HG02759 (cell line): ENCODE measurements at regions not wholly inside any gene's neighbourhood (a gene's known extent, or its start where the extent isn't known, plus 50 kb on each side); places are given as distances from the start of the nearest gene placed in this dataset.
"Not testable (repeated sequence)": the region's sequence is repeated elsewhere in the genome, so short reads cannot be mapped to it uniquely, and the experiment has no call there.

Source experiments
- ATAC-seq: cut with Tn5 transposase; IDR thresholded peaks from one replicate; pipeline ENCODE4 v1.9.1; 2021; ENCODE audit warnings: mild to moderate bottlenecking, moderate library complexity; ENCODE audit not compliant: unreplicated experiment

DNA sequence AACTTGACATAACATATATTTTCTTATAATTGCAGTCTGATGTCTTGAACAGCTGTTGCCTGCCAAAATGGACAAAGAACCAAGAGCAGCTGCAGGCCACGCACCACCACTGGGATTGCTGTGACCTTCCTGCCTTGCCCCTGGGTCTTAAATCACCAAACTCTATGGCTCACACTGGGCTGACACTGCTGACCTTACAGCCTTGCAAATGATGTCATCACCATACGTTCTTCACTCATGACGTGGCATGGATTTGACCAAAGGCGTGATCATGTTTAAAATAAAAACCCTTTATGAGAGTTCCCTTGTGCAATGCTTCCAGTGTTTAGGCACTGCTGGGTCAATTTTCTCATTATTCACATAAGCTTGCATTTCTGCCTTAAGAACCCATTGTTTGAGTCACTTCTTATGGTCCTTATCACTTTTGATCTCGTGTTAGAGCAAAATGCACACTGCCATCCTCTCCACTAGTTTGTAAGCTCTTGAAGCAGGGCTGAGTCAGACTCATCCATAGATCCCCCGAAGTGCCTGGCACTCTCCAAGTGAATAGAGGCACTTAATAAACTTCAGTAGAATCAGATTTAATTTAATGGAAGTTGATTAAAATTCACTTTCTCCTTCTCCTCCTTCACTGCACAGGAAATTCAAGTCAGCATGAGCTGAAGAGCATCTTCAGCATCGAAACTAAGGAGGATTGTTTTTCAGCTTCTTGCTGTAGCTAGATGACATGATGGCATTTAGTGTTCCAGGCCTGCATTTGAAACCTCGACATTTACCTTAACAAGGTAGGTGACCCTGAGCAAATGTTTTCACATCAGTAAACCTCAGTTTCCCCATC, 132.4 kb upstream of the PZP start:
- no peak for ATAC-seq

DNA sequence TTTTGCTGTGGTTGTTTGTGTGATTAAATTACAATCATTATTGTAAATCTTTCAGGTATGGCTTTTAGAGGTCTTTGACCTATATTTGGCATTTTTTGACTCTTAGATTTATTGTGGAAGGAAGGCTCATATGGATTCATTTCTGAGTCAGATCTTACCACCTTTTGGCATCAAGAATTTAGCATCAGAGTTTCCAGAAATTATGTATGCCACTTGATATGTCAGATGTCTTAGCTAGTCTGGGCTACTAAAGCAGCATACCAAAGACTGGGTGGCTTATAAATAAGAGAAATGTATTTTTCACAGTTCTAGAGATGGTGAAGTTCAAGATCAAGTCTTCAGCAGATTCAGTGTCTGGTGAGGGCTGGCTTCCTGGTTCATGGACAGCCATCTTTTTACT, 129.5 kb upstream of the PZP start:
- ATAC-seq: no peak

DNA sequence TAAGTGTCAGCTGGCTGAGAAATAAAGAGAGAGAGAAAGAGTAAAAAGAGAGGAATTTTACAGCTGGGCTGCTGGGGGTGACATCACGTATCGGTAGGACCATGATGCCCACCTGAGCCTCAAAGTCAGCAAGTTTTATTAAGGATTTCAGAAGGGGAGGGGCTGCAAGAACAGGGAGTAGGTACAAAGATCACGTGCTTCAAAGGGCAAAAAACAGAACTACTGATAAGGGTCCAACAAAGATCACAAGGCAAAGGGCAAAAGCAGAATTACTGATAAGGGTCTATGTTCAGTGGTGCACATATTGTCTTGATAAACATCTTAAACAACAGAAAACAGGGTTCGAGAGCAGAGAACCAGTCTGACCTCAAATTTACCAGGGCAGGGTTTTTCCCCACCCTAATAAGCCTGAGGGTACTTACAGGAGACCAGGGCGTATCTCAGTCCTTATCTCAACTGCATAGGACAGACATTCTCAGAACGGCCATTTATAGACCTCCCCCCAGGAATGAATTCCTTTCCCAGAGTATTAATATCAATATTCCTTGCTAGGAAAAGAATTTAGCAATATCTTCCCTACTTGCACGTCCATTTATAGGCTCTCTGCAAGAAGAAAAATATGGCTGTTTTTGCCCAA, 128.3 kb upstream of the PZP start:
- ATAC-seq: not testable (repeated sequence)

DNA sequence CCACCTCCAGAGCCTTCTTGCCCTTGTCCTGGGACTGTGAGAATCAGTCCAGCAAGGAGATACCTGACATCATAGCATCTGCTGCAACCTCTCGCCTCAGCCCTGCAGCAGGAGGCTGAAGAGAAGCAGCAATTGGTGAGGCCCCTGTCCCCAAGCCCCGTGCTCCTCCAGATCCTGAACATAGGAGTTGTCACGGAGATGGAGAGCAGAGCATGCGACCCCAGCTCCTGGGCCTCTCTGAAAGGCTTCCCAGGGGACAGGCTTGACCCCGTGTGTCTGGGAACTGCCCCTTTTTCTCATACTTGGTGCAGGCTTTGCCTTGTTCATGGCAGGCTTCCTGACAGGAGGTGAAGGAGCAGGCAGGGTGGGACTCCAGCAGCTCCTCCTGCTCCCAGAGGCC, 127.7 kb upstream of the PZP start:
- ATAC-seq: no peak

DNA sequence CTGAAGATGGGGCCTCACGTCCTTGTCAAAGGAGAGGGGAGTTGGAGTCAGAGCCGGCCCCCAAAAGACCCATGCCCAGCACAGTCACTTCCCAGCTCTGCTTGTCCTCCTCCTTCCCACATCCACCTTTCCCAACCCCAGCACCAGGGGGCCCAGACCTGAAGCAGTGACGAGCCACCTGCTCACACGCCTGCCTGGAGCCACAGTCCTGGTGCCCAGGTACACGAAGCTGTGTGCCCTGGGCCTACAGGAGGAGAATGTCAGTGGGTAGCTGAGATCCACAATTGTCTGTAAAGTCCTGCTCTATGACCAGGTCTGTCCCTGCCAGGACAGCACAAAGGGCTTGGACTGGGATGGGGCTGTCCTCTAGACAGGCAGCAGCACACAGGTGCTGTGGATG, 126.8 kb upstream of the PZP start:
- ATAC-seq: no peak

DNA sequence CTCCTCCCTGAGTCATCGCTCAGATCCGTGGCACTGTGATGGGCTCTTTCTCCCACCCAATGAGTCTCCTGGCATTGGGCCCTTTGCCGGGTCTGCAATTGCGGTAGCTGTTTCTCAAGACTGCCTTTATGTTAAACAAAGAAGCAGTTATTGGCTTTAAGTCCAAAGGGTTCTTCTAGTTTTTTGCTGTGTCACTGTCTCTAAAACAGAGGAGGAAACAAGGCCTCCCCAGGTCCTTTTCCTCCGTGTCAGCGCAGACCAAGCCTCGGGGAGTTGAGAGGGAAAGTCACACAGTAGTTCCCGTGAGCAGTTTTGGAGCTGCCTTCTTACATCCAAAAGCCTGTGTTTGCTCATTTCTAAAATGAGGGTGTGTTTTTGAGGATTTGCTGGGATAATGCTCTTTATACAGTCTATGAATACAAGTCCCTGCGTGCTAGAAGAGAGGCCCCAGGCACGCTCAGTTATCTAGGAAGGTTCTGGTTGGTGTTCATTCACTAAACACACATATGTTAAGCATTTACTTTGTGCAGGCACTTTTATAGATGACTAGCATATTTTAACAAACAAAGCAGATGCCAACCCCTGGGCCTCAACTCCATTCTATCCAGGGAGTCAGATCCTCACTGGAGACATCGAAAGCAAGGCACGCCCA, 126.0 kb upstream of the PZP start:
- no peak for ATAC-seq

DNA sequence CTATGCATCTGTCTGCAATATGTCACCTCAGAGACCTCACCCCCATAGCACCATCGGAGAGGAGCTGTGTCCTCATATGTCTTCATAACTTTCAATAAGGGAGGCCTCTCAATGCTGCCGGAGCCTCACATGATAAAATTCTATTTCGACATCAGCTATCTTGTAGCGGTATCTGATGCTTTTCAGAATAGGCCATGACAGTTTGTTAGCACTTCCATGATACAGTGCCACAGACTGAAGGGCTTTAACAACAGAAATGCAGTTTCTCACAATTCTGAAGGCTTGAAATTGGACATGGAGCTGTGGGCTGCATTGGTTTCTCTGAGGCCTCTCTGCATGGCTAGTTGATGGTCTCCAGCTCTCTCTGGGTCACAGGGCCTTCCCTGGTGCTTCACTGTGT, 125.0 kb upstream of the PZP start:
- ATAC-seq: no peak

DNA sequence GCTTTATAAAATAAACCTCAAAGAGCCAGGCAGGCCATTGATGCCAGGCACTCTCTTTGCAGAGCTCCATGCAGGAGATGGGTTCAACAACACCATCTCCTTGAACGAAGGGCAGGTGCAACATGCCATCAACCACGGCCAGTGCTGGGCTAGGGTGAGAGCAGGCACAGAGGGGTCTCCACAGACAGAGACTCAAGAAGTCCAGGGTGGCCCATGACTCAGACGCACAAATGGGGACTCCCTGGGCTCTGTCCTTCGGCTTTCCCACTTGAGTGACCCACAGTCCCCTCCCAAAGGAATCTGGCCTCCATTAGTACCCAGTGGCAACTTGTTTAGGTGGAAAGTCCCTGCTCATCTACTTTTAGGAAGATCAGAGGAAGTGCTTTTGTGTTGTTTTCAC, 124.4 kb upstream of the PZP start:
- no peak for ATAC-seq

DNA sequence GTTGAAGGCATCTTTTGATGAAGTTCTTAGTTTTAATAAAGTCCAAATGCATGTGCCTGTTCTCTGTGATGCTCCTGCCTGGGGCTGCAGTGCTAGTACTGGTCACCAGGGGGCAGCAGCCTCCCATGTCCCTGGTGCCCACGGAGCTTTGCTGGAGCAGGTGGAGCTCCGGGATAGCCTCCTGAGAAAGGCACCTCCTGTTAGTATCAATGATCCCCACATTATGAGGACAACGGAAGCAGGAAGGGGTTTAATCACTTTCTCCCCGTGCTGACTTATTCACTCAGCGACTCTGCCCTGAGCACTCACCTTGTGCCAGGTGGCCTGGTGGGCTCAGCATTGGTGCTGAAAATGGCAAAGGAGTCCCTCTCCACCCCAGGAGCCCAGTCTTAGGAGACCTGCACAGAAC, 123.0 kb upstream of the PZP start:
- ATAC-seq: peak; percentile 53

DNA sequence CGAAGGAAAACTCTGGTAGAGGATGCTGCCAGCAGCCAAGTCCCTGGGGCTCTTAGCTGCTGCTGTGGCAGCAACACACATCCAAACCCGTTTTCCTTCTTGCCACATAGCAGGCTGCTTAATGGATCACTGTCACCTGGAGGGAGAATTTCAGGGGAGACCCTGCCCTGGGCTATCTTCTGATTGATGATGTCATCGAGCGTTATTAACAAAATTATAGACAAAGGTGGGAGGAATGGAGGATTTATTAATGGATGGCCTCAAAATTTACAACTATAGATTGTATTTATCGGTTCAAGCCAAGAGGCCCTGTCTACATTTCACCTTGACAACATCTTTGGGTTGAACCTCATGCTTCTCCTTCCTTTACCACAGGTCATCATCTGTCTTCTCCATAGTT, 120.8 kb upstream of the PZP start:
- no peak for ATAC-seq

DNA sequence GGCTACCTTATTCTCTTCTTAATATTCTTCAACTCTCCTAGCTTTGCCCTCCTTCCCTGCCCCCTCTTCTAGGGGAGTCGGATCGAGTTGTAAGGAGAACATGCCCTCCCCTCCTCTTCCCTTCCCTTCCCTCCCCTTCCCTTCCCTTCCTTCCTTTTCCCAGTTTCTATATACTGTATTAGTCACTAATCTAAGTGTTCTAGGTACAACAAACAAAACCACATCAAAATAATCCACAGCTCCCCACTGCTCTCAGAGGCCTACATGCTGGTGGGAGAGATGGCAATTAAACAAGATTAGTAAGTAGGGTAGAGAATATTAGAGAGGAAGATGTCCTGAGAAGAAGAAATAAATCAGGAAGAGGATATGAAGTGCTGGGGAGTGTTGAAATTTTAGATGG, 119.9 kb upstream of the PZP start:
- no peak for ATAC-seq

DNA sequence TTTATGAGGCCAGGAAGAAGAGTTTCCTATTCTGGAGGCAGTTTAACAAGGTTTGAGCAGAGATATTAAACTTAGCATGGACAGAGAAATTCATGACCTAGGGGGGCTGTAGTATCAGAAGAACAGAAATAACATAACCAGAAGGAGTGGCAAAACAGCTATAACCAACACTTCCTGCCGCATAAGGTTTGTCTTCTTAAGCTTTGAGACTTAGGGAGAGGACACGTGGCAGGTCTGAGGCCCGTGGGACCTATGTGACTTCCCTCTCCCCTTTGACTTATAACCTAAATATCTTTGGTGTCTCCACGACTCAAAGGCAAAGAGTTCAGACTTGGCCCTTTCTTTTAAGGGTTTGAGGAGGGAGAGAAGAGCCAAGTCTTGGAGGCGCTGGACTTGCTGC, 119.1 kb upstream of the PZP start:
- no peak for ATAC-seq

DNA sequence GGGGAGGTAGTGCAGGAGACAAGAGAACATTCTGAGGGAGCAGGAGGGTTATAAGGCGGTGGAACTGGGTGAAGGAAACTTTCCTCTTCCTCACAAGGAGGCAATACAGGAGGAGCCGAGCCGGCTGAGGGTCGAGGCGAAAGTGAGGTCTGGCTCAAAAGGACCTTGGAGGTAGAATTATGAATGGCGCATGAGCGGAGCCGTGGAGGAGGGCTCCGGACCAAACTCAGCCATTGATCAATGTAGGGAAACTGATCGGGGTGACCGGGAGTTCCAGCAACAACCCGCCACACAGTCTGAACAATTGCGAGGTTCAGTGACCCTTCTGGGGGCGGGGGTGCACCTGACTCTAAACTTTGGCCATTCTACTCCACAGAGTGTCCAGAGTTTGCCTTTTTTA, 118.7 kb upstream of the PZP start:
- ATAC-seq: not testable (repeated sequence)

DNA sequence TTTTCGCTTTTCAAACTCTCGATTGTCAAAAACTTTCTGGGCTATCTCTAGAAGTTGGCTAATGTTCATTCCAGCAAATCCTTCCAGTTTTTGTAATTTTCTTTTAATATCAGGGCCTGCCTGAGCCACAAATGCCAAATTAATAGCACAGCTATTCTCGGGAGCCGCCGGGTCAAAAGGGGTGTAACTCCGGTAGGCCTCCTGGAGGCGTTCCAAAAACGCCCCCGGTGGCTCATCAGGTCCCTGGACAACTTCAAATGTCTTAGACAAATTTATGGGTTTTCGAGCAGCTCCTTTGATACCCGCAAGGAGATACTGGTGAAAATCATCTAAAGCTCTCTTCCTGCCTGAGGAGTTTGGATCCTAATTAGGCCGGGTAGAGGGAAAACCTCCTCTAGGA, 117.9 kb upstream of the PZP start:
- ATAC-seq: no peak

DNA sequence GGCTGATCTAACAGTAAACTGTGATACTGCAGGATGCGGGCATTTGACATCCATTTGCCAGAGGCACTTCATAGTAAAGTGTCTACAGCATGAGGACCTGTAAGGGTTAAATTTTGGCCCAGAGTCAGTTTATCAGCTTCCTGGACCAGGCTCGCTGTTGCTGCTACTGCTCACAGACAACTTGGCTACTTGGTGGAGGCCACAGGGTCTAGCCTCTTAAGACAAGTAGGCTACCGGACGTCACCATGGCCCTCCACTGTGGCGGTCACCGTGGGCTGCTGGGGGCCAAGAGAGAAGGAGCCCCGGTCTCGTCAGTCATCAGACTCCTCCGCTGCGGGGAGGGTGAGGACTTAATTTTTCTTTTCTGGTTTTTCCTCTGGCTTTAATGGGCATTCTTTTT, 117.3 kb upstream of the PZP start:
- no peak for ATAC-seq

DNA sequence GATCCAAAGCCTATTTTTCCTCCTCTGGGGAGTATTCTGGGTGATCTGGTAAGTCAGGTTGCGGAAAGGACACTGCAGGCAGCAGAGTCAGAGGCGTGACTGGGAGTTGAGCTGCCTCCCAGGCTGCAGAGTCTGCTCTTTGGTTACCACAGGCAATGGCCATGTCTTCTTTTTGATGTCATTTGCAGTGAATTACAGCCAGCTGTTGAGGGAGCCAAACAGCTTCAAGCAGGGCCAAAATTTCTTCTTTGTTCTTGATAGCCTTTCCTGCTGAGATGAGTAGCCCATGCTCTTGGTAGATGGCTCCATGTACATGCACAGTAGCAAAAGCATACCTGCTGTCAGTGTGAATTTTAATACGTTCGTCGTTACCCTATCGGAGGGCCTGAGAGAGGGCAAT, 116.6 kb upstream of the PZP start:
- no peak for ATAC-seq

DNA sequence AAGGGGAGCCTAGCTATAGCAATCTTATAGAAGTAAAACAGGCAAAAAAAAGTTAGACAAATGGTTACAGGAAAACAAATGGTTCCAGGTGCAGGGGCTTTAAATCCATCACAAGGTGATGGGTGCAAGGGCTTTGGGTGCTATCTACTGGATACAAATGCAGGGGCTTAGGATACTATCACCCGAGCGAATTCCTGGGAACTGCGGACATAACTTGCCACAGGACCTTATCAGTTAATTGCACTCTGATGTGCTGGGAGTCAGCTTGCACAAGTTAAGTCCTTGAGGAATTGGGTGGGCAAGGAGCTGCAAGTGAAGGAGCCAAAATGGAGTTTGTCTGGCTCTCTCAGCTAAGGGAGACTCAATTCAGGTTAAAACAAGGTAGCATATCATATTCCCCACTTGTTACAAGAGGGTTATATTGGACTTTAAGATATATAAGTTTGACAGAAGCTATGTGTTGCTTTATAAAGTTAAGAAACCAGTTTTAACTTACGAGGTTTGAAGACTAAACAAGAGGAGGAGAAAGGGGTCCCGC, 115.0 kb upstream of the PZP start:
- no peak for ATAC-seq

DNA sequence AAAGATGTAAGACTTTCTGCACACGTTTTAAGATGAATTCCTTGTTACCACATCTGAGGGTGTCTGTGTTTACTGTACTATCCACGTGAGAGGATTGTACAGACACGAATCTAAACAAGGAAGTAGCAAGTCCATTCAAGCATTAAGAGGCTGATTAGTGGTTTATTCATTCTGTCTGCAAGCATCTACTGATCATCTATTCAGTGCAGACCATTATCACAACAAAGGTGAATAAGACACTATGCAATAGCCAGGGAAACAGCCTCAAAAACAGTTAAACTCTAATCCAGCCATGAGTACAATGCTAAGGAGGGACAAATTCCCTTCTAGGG, 111.6 kb upstream of the PZP start:
- peak; percentile 57 for ATAC-seq

DNA sequence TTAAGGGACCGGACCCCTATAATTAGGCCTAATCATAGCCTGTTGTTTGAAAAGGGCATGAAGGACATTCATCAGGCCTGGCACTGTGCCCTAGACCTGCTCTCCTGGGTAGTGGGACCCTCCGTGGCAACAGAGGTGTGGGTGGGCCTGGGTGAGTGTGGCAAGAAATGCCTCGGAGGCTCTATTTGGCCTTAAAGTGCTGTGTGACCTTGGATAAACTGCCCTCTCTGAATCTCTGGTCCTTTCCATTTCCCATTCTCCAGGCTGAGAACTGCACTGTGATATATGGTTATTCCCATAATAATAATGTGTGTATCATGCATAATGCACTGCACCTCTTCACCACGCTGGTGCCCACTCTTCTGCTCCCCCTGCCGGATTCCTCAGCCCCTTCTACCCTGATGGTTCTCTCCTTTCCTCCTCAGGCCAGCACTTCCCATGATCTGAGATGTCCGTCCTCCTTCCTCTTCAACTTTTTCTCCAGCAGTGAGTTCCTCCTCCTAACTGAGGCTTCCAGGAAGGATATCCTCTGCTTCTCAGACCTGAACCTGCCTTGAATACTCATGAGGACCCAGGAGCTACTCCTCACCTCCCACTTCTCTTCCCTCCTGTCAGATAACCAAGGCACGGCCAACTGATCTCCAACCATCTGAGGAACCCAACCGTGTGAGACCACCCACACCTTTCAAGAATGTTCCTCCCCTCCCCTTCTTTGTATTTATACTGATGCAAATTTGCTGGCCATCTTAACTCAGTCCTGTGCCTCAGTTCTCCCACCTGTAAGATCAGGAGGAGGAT, 111.0 kb upstream of the PZP start:
- peak; percentile 30 for ATAC-seq

DNA sequence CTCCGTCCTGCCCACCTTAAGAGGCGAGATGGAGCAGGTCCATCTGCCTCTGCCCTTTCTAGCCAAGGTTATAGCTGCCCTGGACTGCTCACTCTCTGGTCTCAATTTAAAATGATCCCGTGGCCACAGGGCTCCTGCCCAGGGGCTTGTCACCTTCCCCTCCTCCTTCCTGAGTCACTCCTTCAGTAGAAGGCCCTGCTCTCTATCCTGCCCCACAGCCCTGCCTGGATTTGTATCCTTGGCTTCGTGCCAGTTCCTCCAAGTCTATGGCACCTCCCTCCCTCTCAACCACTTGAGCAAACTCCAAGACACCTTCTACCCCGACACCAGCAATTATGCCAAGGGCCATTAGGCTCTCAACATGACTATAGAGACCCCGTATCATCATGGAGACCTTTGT, 105.3 kb upstream of the PZP start:
- ATAC-seq: not testable (repeated sequence)
